Progenitor cell of endocrine pancreas (in vitro differentiated cells): ENCODE measurements at regions not wholly inside any gene's neighbourhood (a gene's known extent, or its start where the extent isn't known, plus 50 kb on each side); places are given as distances from the start of the nearest gene placed in this dataset.

Experiments used
- DNase-seq: peaks from one replicate; pipeline ENCODE4 v3.0.0; 2021; ENCODE audit warnings: low spot score; ENCODE audit not compliant: unreplicated experiment
- H3K27ac Mint-ChIP-seq: 2 replicates; pipeline ENCODE4 v1.8.0; 2021; ENCODE audit warnings: mild to moderate bottlenecking, moderate library complexity, mixed read lengths
- H3K27me3 Mint-ChIP-seq: 2 replicates; pipeline ENCODE4 v1.8.0; 2021; ENCODE audit warnings: mixed read lengths
- H3K36me3 Mint-ChIP-seq: 2 replicates; pipeline ENCODE4 v1.8.0; 2022; ENCODE audit warnings: mixed read lengths; ENCODE audit not compliant: insufficient read depth
- H3K4me1 Mint-ChIP-seq: 2 replicates; pipeline ENCODE4 v1.8.0; 2021; ENCODE audit warnings: low read depth, mixed read lengths
- H3K4me3 Mint-ChIP-seq: 2 replicates; pipeline ENCODE4 v1.8.0; 2021; ENCODE audit warnings: low read depth, mild to moderate bottlenecking, moderate library complexity, mixed read lengths
- H3K9me3 Mint-ChIP-seq: 2 replicates; pipeline ENCODE4 v1.8.0; 2021; ENCODE audit warnings: low read depth, mixed read lengths
- CTCF ChIP-seq: fragments of 200-600 bp; sonication (generic); IDR thresholded peaks from one replicate; pipeline ENCODE4 v1.5.0; 2021; ENCODE audit warnings: antibody characterized with exemption, mild to moderate bottlenecking; ENCODE audit not compliant: unreplicated experiment

DNA sequence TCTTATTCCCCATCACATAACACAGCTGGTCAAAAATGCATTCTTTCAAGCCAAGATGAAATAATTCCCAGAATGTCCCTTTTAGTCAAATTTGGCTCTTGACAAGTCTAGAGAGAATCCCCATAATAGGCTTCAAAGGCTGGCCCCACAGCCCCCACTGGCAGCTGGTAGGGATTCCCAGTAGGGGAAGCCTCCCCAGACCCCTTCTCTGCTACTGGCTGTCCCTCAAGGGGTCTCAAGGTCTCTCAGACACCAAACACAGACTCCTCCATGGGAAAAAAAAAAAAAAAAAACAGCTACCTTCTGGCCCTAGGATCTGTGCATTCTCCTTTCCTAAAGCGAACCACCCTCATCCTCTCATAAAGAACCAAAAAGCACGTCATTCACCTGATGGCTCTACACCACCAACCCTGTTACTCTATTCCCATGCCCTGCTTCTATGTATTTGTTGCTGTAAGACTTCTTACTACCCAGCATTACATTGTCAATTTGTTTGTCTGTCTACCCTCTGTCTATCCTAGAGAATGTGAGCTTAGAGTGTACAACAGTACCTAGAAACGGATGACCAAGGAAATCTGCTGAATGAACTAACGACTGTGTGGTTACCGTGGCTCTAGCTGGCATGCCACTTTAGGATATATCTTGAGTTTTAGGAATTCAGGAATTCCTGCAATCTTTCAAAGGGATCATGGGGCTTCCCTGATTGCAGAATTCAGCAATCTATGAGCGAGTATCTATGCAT, 164.1 kb upstream of the NSMCE3 start:
- TF ChIP-seq CTCF, result no peak
- peaks cover 10% of the 10 kb centered on the region for H3K27me3 Mint-ChIP-seq
- peaks cover 6% of the 10 kb centered on the region for H3K4me1 Mint-ChIP-seq
- DNase-seq, result no peak
- no peak overlapping the region for H3K4me3 Mint-ChIP-seq
- H3K27ac Mint-ChIP-seq, result no peak overlapping the region
- no peaks in the 10 kb centered on the region for H3K9me3 Mint-ChIP-seq
- no peaks in the 10 kb centered on the region for H3K36me3 Mint-ChIP-seq

GRCh38 chr15:29433050-29433318, 163.4 kb upstream of the NSMCE3 start:
- H3K27ac Mint-ChIP-seq, result no peak overlapping the region
- H3K4me3 Mint-ChIP-seq, result no peak overlapping the region

GRCh38 chr15:29432191-29433049, 162.8 kb upstream of the NSMCE3 start:
- Mint-ChIP-seq H3K9me3 (peaks cover 2% of the 10 kb centered on the region), H3K4me3 (no peak overlapping the region), H3K27me3 (peaks cover 10% of the 10 kb centered on the region), H3K36me3 (no peaks in the 10 kb centered on the region), H3K27ac (no peak overlapping the region), H3K4me1 (no peaks in the 10 kb centered on the region)
- no peak for DNase-seq
- TF ChIP-seq CTCF, result no peak

More at GRCh38 chr15:29433050-29433318, 163.4 kb upstream of the NSMCE3 start:
- Mint-ChIP-seq H3K4me1 (no peaks in the 10 kb centered on the region), H3K27me3 (peaks cover 10% of the 10 kb centered on the region), H3K9me3 (no peaks in the 10 kb centered on the region), H3K36me3 (no peaks in the 10 kb centered on the region)
- TF ChIP-seq CTCF, result no peak
- DNase-seq, result no peak

DNA sequence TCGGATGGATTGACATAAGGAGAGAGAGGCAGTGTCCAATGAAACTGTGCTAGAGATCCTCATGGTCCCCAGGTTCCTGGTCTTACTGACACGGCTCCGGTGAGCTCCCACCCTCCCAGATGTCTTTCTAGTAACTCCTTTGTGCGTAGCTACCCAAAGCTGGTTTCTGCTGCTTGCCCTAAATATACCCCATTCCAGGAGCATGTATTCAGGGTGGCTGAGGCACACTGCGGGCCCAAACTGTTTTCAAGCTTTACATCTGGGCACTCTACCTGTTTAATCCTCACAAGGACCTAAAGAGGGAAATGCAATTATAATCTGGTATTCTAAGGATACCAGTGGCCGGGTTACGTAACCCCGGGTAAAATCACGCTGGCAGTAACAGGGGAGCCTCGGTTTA, 161.2 kb upstream of the NSMCE3 start:
- H3K27ac Mint-ChIP-seq, result no peak overlapping the region
- no peak for DNase-seq
- H3K36me3 Mint-ChIP-seq, result no peaks in the 10 kb centered on the region
- no peak for TF ChIP-seq CTCF
- H3K9me3 Mint-ChIP-seq, result peaks cover 3% of the 10 kb centered on the region
- no peak overlapping the region for H3K4me3 Mint-ChIP-seq
- H3K4me1 Mint-ChIP-seq, result no peaks in the 10 kb centered on the region
- peaks cover 10% of the 10 kb centered on the region for H3K27me3 Mint-ChIP-seq

- DNase-seq, result no peak
- no peak for TF ChIP-seq CTCF
- Mint-ChIP-seq H3K4me3 (no peak overlapping the region), H3K9me3 (peaks cover 3% of the 10 kb centered on the region), H3K27me3 (peaks cover 10% of the 10 kb centered on the region), H3K36me3 (no peaks in the 10 kb centered on the region), H3K27ac (no peak overlapping the region), H3K4me1 (no peaks in the 10 kb centered on the region)
Measured at GRCh38 chr15:29430124-29430523, 160.5 kb upstream of the NSMCE3 start.
